ENCODE measurements at regions not wholly inside any gene's neighbourhood (a gene's known extent, or its start where the extent isn't known, plus 50 kb on each side); places are given as distances from the start of the nearest gene placed in this dataset.

DNA sequence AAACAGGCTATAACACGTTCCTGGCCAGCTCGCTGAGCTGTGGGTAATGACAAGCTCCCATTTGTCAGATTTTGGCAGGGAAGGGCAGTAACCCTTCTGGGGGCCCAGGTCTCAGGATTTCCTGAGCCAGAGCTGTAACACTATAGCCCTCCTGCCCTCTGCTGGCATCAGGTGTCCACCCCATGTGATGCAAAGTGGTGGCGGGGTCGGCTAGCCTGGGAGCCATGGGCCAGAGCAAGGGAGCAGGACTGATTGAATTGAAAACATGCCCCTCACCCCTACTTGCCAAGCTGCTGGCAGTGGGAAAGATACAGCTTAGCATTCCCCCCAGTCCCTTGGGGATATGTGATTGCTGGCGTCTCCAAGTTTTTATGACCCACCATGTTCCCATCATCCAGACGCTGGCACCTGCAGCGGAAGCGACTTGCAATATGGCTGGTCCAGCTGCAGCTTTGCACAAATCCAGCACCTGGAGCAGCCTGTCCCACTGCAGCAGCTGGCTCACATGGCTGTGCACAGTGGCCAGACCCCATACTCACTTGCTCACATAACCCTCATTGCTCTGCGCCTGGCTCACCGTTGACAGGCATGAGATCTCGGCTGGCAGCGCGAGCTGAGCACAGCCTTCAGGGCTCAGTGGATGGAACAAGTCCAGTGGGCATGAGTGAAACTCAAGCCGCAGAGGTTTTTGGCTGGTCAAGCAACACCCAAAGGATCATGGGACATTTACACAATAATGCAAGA lies 1147.8 kb downstream of the JRKL start:
- CTCF ChIA-PET, result no interaction called here
- intact Hi-C loops (cut with micrococcal nuclease), result no loop called here
- Mint-ChIP-seq H3K27ac (no peak overlapping the region), H3K36me3 (ENCODE audit: low read depth) (no peaks in the 10 kb centered on the region), H3K4me3 (no peak overlapping the region), H3K4me1 (ENCODE audit: low read depth) (no peaks in the 10 kb centered on the region), H3K27me3 (no peaks in the 10 kb centered on the region), H3K9me3 (peaks cover 6% of the 10 kb centered on the region)
- POLR2A ChIA-PET, result no interaction called here
- TF ChIP-seq, protein P1, sequence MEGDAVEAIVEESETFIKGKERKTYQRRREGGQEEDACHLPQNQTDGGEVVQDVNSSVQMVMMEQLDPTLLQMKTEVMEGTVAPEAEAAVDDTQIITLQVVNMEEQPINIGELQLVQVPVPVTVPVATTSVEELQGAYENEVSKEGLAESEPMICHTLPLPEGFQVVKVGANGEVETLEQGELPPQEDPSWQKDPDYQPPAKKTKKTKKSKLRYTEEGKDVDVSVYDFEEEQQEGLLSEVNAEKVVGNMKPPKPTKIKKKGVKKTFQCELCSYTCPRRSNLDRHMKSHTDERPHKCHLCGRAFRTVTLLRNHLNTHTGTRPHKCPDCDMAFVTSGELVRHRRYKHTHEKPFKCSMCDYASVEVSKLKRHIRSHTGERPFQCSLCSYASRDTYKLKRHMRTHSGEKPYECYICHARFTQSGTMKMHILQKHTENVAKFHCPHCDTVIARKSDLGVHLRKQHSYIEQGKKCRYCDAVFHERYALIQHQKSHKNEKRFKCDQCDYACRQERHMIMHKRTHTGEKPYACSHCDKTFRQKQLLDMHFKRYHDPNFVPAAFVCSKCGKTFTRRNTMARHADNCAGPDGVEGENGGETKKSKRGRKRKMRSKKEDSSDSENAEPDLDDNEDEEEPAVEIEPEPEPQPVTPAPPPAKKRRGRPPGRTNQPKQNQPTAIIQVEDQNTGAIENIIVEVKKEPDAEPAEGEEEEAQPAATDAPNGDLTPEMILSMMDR (IDR thresholded peaks at IDR 0.05), result no peak
- DNase-seq, result no peak
- ATAC-seq, result no peak

GRCh38 chr11:97544431-97544830 lies 1154.6 kb downstream of the JRKL start:
- Mint-ChIP-seq H3K36me3 (ENCODE audit: low read depth) (no peaks in the 10 kb centered on the region), H3K9me3 (peaks cover 15% of the 10 kb centered on the region), H3K4me1 (ENCODE audit: low read depth) (no peaks in the 10 kb centered on the region), H3K4me3 (no peak overlapping the region), H3K27me3 (no peaks in the 10 kb centered on the region), H3K27ac (no peak overlapping the region)
- TF ChIP-seq, protein P1 (IDR thresholded peaks at IDR 0.05), result no peak
- intact Hi-C loops (cut with micrococcal nuclease), result no loop called here
- ChIA-PET CTCF (no interaction called here), POLR2A (no interaction called here)
- ATAC-seq (no peak), DNase-seq (no peak)

- H3K4me1 Mint-ChIP-seq (ENCODE audit: low read depth), result no peaks in the 10 kb centered on the region
- no peak for ATAC-seq
- POLR2A ChIA-PET, result no interaction called here
- no peak overlapping the region for H3K4me3 Mint-ChIP-seq
- H3K27me3 Mint-ChIP-seq, result no peaks in the 10 kb centered on the region
- TF ChIP-seq, protein P1 (IDR thresholded peaks at IDR 0.05), result no peak
- no peak overlapping the region for H3K27ac Mint-ChIP-seq
- no peak for DNase-seq
- intact Hi-C loops (cut with micrococcal nuclease), result no loop called here
- peaks cover 8% of the 10 kb centered on the region for H3K9me3 Mint-ChIP-seq
- H3K36me3 Mint-ChIP-seq (ENCODE audit: low read depth), result no peaks in the 10 kb centered on the region
- CTCF ChIA-PET, result no interaction called here
These were observed 1158.5 kb downstream of the JRKL start for GRCh38 chr11:97548280-97548679.

GRCh38 chr11:97557399-97557798 lies 1167.6 kb downstream of the JRKL start:
- Mint-ChIP-seq H3K9me3 (peaks cover 2% of the 10 kb centered on the region), H3K27ac (no peak overlapping the region), H3K36me3 (ENCODE audit: low read depth) (no peaks in the 10 kb centered on the region), H3K27me3 (no peaks in the 10 kb centered on the region), H3K4me1 (ENCODE audit: low read depth) (no peaks in the 10 kb centered on the region), H3K4me3 (no peak overlapping the region)
- ATAC-seq (no peak), DNase-seq (no peak)
- TF ChIP-seq, protein P1 (IDR thresholded peaks at IDR 0.05), result no peak
- intact Hi-C loops (cut with micrococcal nuclease), result no loop called here
- CTCF ChIA-PET, result no interaction called here
- POLR2A ChIA-PET, result no interaction called here

- no peaks in the 10 kb centered on the region for H3K4me1 Mint-ChIP-seq (ENCODE audit: low read depth)
- H3K4me3 Mint-ChIP-seq, result no peak overlapping the region
- H3K27ac Mint-ChIP-seq, result no peak overlapping the region
- CTCF ChIA-PET, result no interaction called here
- no peaks in the 10 kb centered on the region for H3K27me3 Mint-ChIP-seq
- intact Hi-C loops (cut with micrococcal nuclease), result no loop called here
- no peak for DNase-seq
- ATAC-seq, result no peak
- POLR2A ChIA-PET, result no interaction called here
- H3K36me3 Mint-ChIP-seq (ENCODE audit: low read depth), result no peaks in the 10 kb centered on the region
- TF ChIP-seq, protein P1 (IDR thresholded peaks at IDR 0.05), result no peak
- peaks cover 20% of the 10 kb centered on the region for H3K9me3 Mint-ChIP-seq
These were observed 1178.0 kb downstream of the JRKL start for GRCh38 chr11:97567801-97568200.
